ENCODE measurements at regions not wholly inside any gene's neighbourhood (a gene's known extent, or its start where the extent isn't known, plus 50 kb on each side); places are given as distances from the start of the nearest gene placed in this dataset.
"Not testable (repeated sequence)": the region's sequence is repeated elsewhere in the genome, so short reads cannot be mapped to it uniquely, and the experiment has no call there.

GRCh38 chr4:14399848-14400247 lies 602.4 kb upstream of the CPEB2 start:
- no peak for DNase-seq

GRCh38 chr4:14400307-14400706 lies 602.0 kb upstream of the CPEB2 start:
- DNase-seq = peak; percentile 15

- DNase-seq = no peak
Observed at GRCh38 chr4:14403132-14403531, 599.1 kb upstream of the CPEB2 start.

GRCh38 chr4:14404730-14405129 lies 597.6 kb upstream of the CPEB2 start:
- no peak for DNase-seq

GRCh38 chr4:14410516-14410915 lies 591.8 kb upstream of the CPEB2 start:
- DNase-seq = no peak

GRCh38 chr4:14415146-14415545 lies 587.1 kb upstream of the CPEB2 start:
- peak; percentile 39 for DNase-seq

GRCh38 chr4:14419516-14419915 lies 582.8 kb upstream of the CPEB2 start:
- DNase-seq = no peak

- DNase-seq = not testable (repeated sequence)
Observed at GRCh38 chr4:14426297-14426696, 576.0 kb upstream of the CPEB2 start.

- DNase-seq = no peak
Observed at GRCh38 chr4:14428125-14428524, 574.2 kb upstream of the CPEB2 start.

GRCh38 chr4:14431155-14432134 lies 570.8 kb upstream of the CPEB2 start:
- no peak for DNase-seq

- DNase-seq = no peak
Observed at GRCh38 chr4:14434483-14434882, 567.8 kb upstream of the CPEB2 start.

- DNase-seq = no peak
Observed at GRCh38 chr4:14434916-14435315, 567.4 kb upstream of the CPEB2 start.

- DNase-seq = no peak
Observed at GRCh38 chr4:14441561-14441960, 560.7 kb upstream of the CPEB2 start.

GRCh38 chr4:14445882-14446281 lies 556.4 kb upstream of the CPEB2 start:
- no peak for DNase-seq

GRCh38 chr4:14446311-14446710 lies 556.0 kb upstream of the CPEB2 start:
- DNase-seq = no peak

- DNase-seq = no peak
Observed at GRCh38 chr4:14446904-14447303, 555.4 kb upstream of the CPEB2 start.

GRCh38 chr4:14449308-14449707 lies 553.0 kb upstream of the CPEB2 start:
- no peak for DNase-seq

GRCh38 chr4:14452001-14452400 lies 550.3 kb upstream of the CPEB2 start:
- DNase-seq = no peak

GRCh38 chr4:14452764-14453163 lies 549.5 kb upstream of the CPEB2 start:
- DNase-seq = no peak

- no peak for DNase-seq
Observed at GRCh38 chr4:14458463-14458862, 543.8 kb upstream of the CPEB2 start.

GRCh38 chr4:14465057-14465456 lies 537.2 kb upstream of the CPEB2 start:
- DNase-seq = no peak

- no peak for DNase-seq
Observed at GRCh38 chr4:14465507-14465906, 536.8 kb upstream of the CPEB2 start.

GRCh38 chr4:14478504-14478903 lies 523.8 kb upstream of the CPEB2 start:
- DNase-seq = no peak

- no peak for DNase-seq
Observed at GRCh38 chr4:14496408-14496807, 505.9 kb upstream of the CPEB2 start.

GRCh38 chr4:14496969-14497368 lies 505.3 kb upstream of the CPEB2 start:
- no peak for DNase-seq

Measured in OCI-M1 (cell line).